B cell (primary cell): ENCODE measurements at regions not wholly inside any gene's neighbourhood (a gene's known extent, or its start where the extent isn't known, plus 50 kb on each side); places are given as distances from the start of the nearest gene placed in this dataset.
"Not testable (repeated sequence)": the region's sequence is repeated elsewhere in the genome, so short reads cannot be mapped to it uniquely, and the experiment has no call there.

Experiments used
- ATAC-seq: fragments of 200-7000 bp; cut with Tn5 transposase; one replicate; pipeline ENCODE4 v1.10.0; 2021; ENCODE audit warnings: low read depth, mild to moderate bottlenecking, moderate number of reproducible peaks, moderate library complexity
- CTCF ChIA-PET: fragments of 350-600 bp; sonication (Branson Sonifier 250); formaldehyde crosslinking; loops from one replicate; lab custom pipeline; 2021; ENCODE audit warnings: antibody characterized with exemption, inconsistent platforms; lab: Charles Lee
- POLR2A ChIA-PET: fragments of 350-600 bp; sonication (Branson Sonifier 250); formaldehyde crosslinking; loops from one replicate; lab custom pipeline; 2021; ENCODE audit warnings: antibody characterized with exemption; lab: Charles Lee
- DNase-seq: peaks from one replicate; pipeline ENCODE4 v3.0.0; 2013
- H2AFZ ChIP-seq: 2 replicates; pipeline ENCODE4 v1.6.1; 2012; ENCODE audit warnings: mild to moderate bottlenecking, low read depth, low read length; ENCODE audit not compliant: insufficient read depth, poor library complexity, severe bottlenecking
- H3K27ac ChIP-seq, 2 donors: 1 replicate in 1 of 2; 2 replicates in 1 of 2; pipeline ENCODE4 v1.5.1; 2012 to 2013; ENCODE audit warnings: low read length in 2 of 2, mild to moderate bottlenecking in 2 of 2, moderate library complexity in 1 of 2
- H3K27me3 ChIP-seq, 4 experiments: fragments of 200-600 bp in 1 of 4; sonication (generic) in 1 of 4; replicated peaks in 1 of 4; 1 replicate in 2 of 4; 2 replicates in 2 of 4; pipeline versions ENCODE4 v1.6.1 to v1.7.0; 2013 to 2016; ENCODE audit warnings: low read length in 3 of 4, mild to moderate bottlenecking in 2 of 4, mixed read lengths in 1 of 4, moderate library complexity in 1 of 4; ENCODE audit not compliant: insufficient read depth in 4 of 4, control insufficient read depth in 3 of 4; ENCODE audit errors: control extremely low read depth in 1 of 4
- H3K36me3 ChIP-seq, 2 experiments: replicated peaks in 1 of 2; 1 replicate in 1 of 2; 2 replicates in 1 of 2; pipeline versions ENCODE4 v1.6.1 to v1.7.1; 2013; ENCODE audit warnings: low read length in 1 of 2; ENCODE audit not compliant: insufficient read depth in 2 of 2, control insufficient read depth in 1 of 2; ENCODE audit errors: control extremely low read depth in 1 of 2, extremely low read depth in 1 of 2
- H3K4me1 ChIP-seq, 2 donors: fragments of 200-600 bp in 1 of 2; sonication (generic) in 1 of 2; 1 replicate in 1 of 2; 2 replicates in 1 of 2; pipeline versions ENCODE4 v1.5.1 to v1.6.1; 2013 to 2017; ENCODE audit warnings: low read length in 2 of 2; ENCODE audit not compliant: control insufficient read depth in 2 of 2, insufficient read depth in 2 of 2
- H3K4me2 ChIP-seq: replicated peaks from 2 replicates; pipeline ENCODE3; 2012; ENCODE audit warnings: mild to moderate bottlenecking, low read depth, low read length; ENCODE audit not compliant: poor library complexity, severe bottlenecking
- H3K4me3 ChIP-seq, 5 experiments: fragments of 200-600 bp in 1 of 5; sonication (generic) in 1 of 5; 1 replicate in 3 of 5; 2 replicates in 2 of 5; pipeline versions ENCODE4 v1.5.1 to v1.7.0; 2011 to 2016; ENCODE audit warnings: low read length in 4 of 5, mild to moderate bottlenecking in 4 of 5, low read depth in 2 of 5, control low read depth in 1 of 5, moderate library complexity in 1 of 5; ENCODE audit not compliant: insufficient read depth in 1 of 5; ENCODE audit errors: control extremely low read depth in 1 of 5, extremely low read depth in 1 of 5
- H3K79me2 ChIP-seq: fragments of 200-600 bp; sonication (generic); one replicate; pipeline ENCODE4 v1.6.0; 2016; ENCODE audit warnings: low read length; ENCODE audit not compliant: control insufficient read depth, insufficient read depth
- H3K9ac ChIP-seq: fragments of 200-600 bp; sonication (generic); 2 replicates; pipeline ENCODE4 v1.6.1; 2017; ENCODE audit warnings: mild to moderate bottlenecking, low read length, moderate library complexity
- H3K9me3 ChIP-seq, 3 donors: one replicate each; pipeline versions ENCODE4 v1.6.1 to v1.7.1; 2013; ENCODE audit warnings: low read length in 2 of 3; ENCODE audit not compliant: control insufficient read depth in 2 of 3, insufficient read depth in 1 of 3; ENCODE audit errors: control extremely low read depth in 1 of 3
- H4K20me1 ChIP-seq: 2 replicates; pipeline ENCODE4 v1.6.0; 2012; ENCODE audit warnings: mild to moderate bottlenecking, low read length; ENCODE audit not compliant: insufficient read depth, control insufficient read depth, poor library complexity, severe bottlenecking
- H3K27ac Mint-ChIP-seq: one replicate; pipeline ENCODE4 v1.8.0; 2021; ENCODE audit warnings: mixed read lengths
- H3K27me3 Mint-ChIP-seq: one replicate; pipeline ENCODE4 v1.8.0; 2021; ENCODE audit warnings: mixed read lengths
- H3K4me1 Mint-ChIP-seq: one replicate; pipeline ENCODE4 v1.8.0; 2021; ENCODE audit warnings: mixed read lengths
- H3K4me3 Mint-ChIP-seq: one replicate; pipeline ENCODE4 v1.8.0; 2021; ENCODE audit warnings: mixed read lengths
- H3K9me3 Mint-ChIP-seq: one replicate; pipeline ENCODE4 v1.8.0; 2022; ENCODE audit warnings: mixed read lengths; ENCODE audit not compliant: insufficient read depth
- CTCF ChIP-seq: fragments of 200-600 bp; IDR thresholded peaks from one replicate; pipeline ENCODE4 v1.8.0; 2022; ENCODE audit warnings: antibody characterized with exemption, mild to moderate bottlenecking
- EZH2 ChIP-seq: IDR thresholded peaks from 2 replicates; pipeline ENCODE4 v1.6.1; 2012; ENCODE audit warnings: borderline replicate concordance, low read depth, mild to moderate bottlenecking, moderate library complexity, low read length; ENCODE audit not compliant: insufficient read depth, poor library complexity, severe bottlenecking
- WGBS: methylation state at CpG from one replicate; pipeline ENCODE4 v1.1.5; 2013; ENCODE audit warnings: missing lambda C conversion rate; ENCODE audit not compliant: insufficient coverage; 5-methylcytosine and 5-hydroxymethylcytosine counted together
- intact Hi-C: fragments of 100-400 bp; cut with micrococcal nuclease; formaldehyde crosslinking; loops from one replicate; pipeline ENCODE4 v1.10.0; 2022

DNA sequence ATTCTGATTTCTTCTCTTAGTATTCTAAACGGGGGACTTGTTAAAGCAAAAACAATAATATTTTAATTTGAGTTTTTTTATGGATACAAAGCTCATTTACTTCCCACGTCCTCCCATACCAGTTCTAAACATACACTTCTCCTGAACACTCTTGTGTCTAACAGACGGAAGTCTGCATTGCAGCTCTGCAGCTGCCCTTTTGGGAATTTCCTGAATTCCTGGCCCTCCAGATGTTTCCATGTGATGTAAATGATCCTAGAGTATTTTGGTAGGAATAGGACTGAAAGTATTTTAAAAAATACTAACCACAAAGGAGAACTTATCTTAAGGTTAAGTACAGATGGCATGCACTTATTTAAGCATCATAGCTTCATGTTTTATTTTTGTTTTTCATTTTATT lies 886.7 kb downstream of the TBC1D32 start:
- no peak overlapping the region for H3K27ac Mint-ChIP-seq
- H3K4me2 ChIP-seq = no peak overlapping the region
- DNase-seq = no peak
- ATAC-seq = no peak
- H3K27ac ChIP-seq = no peak overlapping the region
- no peak overlapping the region for H3K9ac ChIP-seq
- H3K9me3 Mint-ChIP-seq = no peaks in the 10 kb centered on the region
- POLR2A ChIA-PET = no interaction called here
- no peaks in the 10 kb centered on the region for H3K79me2 ChIP-seq
- no peaks in the 10 kb centered on the region for H3K4me1 ChIP-seq
- H3K27me3 Mint-ChIP-seq = no peaks in the 10 kb centered on the region
- intact Hi-C loops = no loop called here
- H3K36me3 ChIP-seq = no peaks in the 10 kb centered on the region
- H3K4me3 Mint-ChIP-seq = no peak overlapping the region
- CTCF ChIA-PET = no interaction called here
- no peak for TF ChIP-seq CTCF
- no peak for TF ChIP-seq EZH2
- no peak overlapping the region for H3K4me3 ChIP-seq
- H3K27me3 ChIP-seq = no peaks in the 10 kb centered on the region
- H2AFZ ChIP-seq = no peak overlapping the region
- WGBS = no CpG with 5 or more reads among the region's 3 CpGs
- H3K9me3 ChIP-seq = no peaks in the 10 kb centered on the region
- no peaks in the 10 kb centered on the region for H3K4me1 Mint-ChIP-seq
- H4K20me1 ChIP-seq = no peaks in the 10 kb centered on the region

DNA sequence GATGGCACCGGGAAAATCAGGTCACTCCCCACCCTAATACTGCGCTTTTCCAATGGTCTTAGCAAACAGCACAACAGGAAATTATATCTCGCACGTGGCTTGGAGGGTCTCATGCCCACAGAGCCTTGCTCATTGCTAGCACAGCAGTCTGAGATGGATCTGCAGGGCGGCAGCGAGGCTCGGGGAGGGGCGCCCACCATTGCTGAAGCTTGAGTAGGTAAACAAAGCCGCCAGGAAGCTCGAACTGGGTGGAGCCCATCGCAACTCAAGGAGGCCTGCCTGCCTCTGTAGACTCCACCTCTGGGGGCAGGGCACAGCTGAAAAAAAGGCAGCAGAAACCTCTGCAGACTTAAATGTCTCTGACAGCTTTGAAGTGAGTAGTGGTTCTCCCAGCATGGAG lies 901.4 kb downstream of the TBC1D32 start:
- H3K4me1 ChIP-seq, H3K4me1 Mint-ChIP-seq, H3K4me3 Mint-ChIP-seq, H3K4me2 ChIP-seq, H3K36me3 ChIP-seq, H3K27me3 Mint-ChIP-seq, H3K27ac ChIP-seq, H3K27me3 ChIP-seq, H3K9me3 Mint-ChIP-seq, H3K27ac Mint-ChIP-seq, H3K9ac ChIP-seq, CTCF ChIA-PET, intact Hi-C loops, ATAC-seq, H3K9me3 ChIP-seq, DNase-seq, H4K20me1 ChIP-seq, H3K4me3 ChIP-seq, H2AFZ ChIP-seq, H3K79me2 ChIP-seq, POLR2A ChIA-PET: not testable (repeated sequence)
- WGBS = 93% methylated on average over 11 of the region's 11 CpGs
